ENCODE measurements at regions not wholly inside any gene's neighbourhood (a gene's known extent, or its start where the extent isn't known, plus 50 kb on each side); places are given as distances from the start of the nearest gene placed in this dataset.

DNA sequence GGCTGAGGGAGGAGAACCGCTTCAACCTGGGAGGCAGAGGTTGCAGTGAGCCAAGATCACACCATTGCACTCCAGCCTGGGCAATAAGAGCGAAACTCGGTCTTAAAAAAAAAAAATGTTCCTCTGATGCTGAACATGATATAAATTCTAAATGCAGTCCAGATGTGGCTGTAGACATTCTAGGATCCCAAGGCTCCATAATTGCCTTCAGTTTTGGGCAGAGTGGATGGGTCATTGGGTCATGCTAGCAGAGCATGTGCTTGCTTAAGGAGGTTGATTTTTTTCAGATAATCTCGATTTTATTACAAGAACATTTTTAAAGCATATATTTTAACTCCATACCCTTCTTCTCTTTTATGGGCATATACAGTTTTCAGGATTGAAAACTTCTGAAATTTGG lies 112.0 kb downstream of the UTRN start:
- TF ChIP-seq MEIS1 (CRISPR knock-in tag; IDR thresholded peaks at IDR 0.05; ENCODE audit: borderline replicate concordance) = no peak
- TF ChIP-seq POLR2A (IDR thresholded peaks at IDR 0.05; ENCODE audit: insufficient read depth in 1 of 2, low read depth in 2 of 2, low read length in 2 of 2) = no peak
- TF ChIP-seq SMARCC2 (IDR thresholded peaks at IDR 0.05) = no peak
- no peak for TF ChIP-seq SETDB1 (CRISPR knock-in tag; IDR thresholded peaks at IDR 0.05; ENCODE audit: borderline replicate concordance)
- TF ChIP-seq ZNF430 (CRISPR knock-in tag; IDR thresholded peaks at IDR 0.05) = no peak
- no peak for TF ChIP-seq SCMH1 (CRISPR knock-in tag; IDR thresholded peaks at IDR 0.05; ENCODE audit: borderline replicate concordance)
- TF ChIP-seq ZC3H13 (CRISPR knock-in tag; IDR thresholded peaks at IDR 0.05) = no peak
- TF ChIP-seq ZFX (CRISPR knock-in tag; IDR thresholded peaks at IDR 0.05; ENCODE audit: low read depth) = no peak
- no peak for TF ChIP-seq POLR2AphosphoS5 (IDR thresholded peaks at IDR 0.05; ENCODE audit: low read depth, low read length)
- no peak for TF ChIP-seq ZNF329 (CRISPR knock-in tag; IDR thresholded peaks at IDR 0.05; ENCODE audit: low read depth)
- TF ChIP-seq FOXM1 (CRISPR knock-in tag; IDR thresholded peaks at IDR 0.05) = no peak
- no peak for TF ChIP-seq SMAD3 (CRISPR knock-in tag; IDR thresholded peaks at IDR 0.05)
- no peak for TF ChIP-seq ZNF660 (CRISPR knock-in tag; IDR thresholded peaks at IDR 0.05; ENCODE audit: borderline replicate concordance, low read depth)
- TF ChIP-seq ZNF296 (CRISPR knock-in tag; conservative IDR thresholded peaks at IDR 0.05) = no peak

All from HepG2 (cell line).